ENCODE measurements at regions not wholly inside any gene's neighbourhood (a gene's known extent, or its start where the extent isn't known, plus 50 kb on each side); places are given as distances from the start of the nearest gene placed in this dataset.

- TF ChIP-seq CTCF (IDR thresholded peaks at IDR 0.05) (no peak), POLR2A (IDR thresholded peaks at IDR 0.05; ENCODE audit: low read depth) (no peak), POLR2AphosphoS5 (IDR thresholded peaks at IDR 0.05) (no peak)
Observed at GRCh38 chr13:76106763-76107162, 470.6 kb downstream of the LMO7 start.
